HepG2 (cell line): ENCODE measurements at regions not wholly inside any gene's neighbourhood (a gene's known extent, or its start where the extent isn't known, plus 50 kb on each side); places are given as distances from the start of the nearest gene placed in this dataset.
A peak's percentile ranks its signal among the peaks of the same experiment; 100 is the strongest.

ENCODE experiments used
- ASH2L ChIP-seq: fragments of 300-600, 200-600 bp; sonication (generic); IDR thresholded peaks from 2 replicates; pipeline ENCODE4 v1.7.0; 2017; ENCODE audit warnings: low read depth, mild to moderate bottlenecking, moderate library complexity, mixed read lengths, low read length; ENCODE audit not compliant: insufficient read length
- BRD4 ChIP-seq: sonication (generic); formaldehyde crosslinking; IDR thresholded peaks from 2 replicates; pipeline ENCODE4 v1.4.0; 2020; ENCODE audit warnings: missing genetic modification reagents
- ELF1 ChIP-seq: sonication (generic); formaldehyde crosslinking; IDR thresholded peaks from 2 replicates; pipeline ENCODE4 v1.4.0; 2020; ENCODE audit warnings: missing genetic modification reagents
- ISL2 ChIP-seq: sonication (generic); formaldehyde crosslinking; IDR thresholded peaks from 2 replicates; pipeline ENCODE4 v1.5.0; 2020; ENCODE audit warnings: missing genetic modification reagents
- KDM5B ChIP-seq: sonication (generic); formaldehyde crosslinking; IDR thresholded peaks from 2 replicates; pipeline ENCODE4 v1.4.0; 2020; ENCODE audit warnings: missing genetic modification reagents, mild to moderate bottlenecking, borderline replicate concordance
- MED1 ChIP-seq: sonication (generic); formaldehyde crosslinking; IDR thresholded peaks from 2 replicates; pipeline ENCODE4 v1.4.0; 2020; ENCODE audit warnings: missing genetic modification reagents
- MTA1 ChIP-seq: sonication (generic); formaldehyde crosslinking; IDR thresholded peaks from 2 replicates; pipeline ENCODE4 v1.4.0; 2020; ENCODE audit warnings: missing genetic modification reagents, mild to moderate bottlenecking, borderline replicate concordance
- NFYB ChIP-seq: sonication (generic); formaldehyde crosslinking; IDR thresholded peaks from 2 replicates; pipeline ENCODE4 v1.4.0; 2020; ENCODE audit warnings: missing genetic modification reagents
- NR1H2 ChIP-seq: sonication (generic); formaldehyde crosslinking; IDR thresholded peaks from 2 replicates; pipeline ENCODE4 v1.8.1; 2022; ENCODE audit warnings: low read depth, missing genetic modification reagents, borderline replicate concordance
- NRL ChIP-seq: sonication (generic); formaldehyde crosslinking; IDR thresholded peaks from 2 replicates; pipeline ENCODE4 v1.5.0; 2020; ENCODE audit warnings: missing genetic modification reagents, mild to moderate bottlenecking, moderate library complexity, borderline replicate concordance
- SKI ChIP-seq: fragments of 450-650 bp; IDR thresholded peaks from one replicate; pipeline ENCODE4 v1.6.1; 2018; ENCODE audit warnings: mild to moderate bottlenecking; ENCODE audit not compliant: partially characterized antibody
- SRSF9 ChIP-seq: fragments of 200-400 bp; formaldehyde crosslinking; IDR thresholded peaks from 2 replicates; pipeline ENCODE4 v1.6.1; 2018; ENCODE audit warnings: borderline replicate concordance, mild to moderate bottlenecking, low read depth, low read length; ENCODE audit not compliant: insufficient read depth, poor library complexity, severe bottlenecking
- TEAD3 ChIP-seq: optimal IDR thresholded peaks from 2 replicates; pipeline ENCODE3; 2016; ENCODE audit warnings: borderline replicate concordance
- TMF1 ChIP-seq: sonication (generic); formaldehyde crosslinking; IDR thresholded peaks from 2 replicates; pipeline ENCODE4 v1.8.1; 2022; ENCODE audit warnings: low read depth, missing genetic modification reagents
- YY1 ChIP-seq: IDR thresholded peaks from 2 replicates; pipeline ENCODE4 v1.6.1; 2011; ENCODE audit warnings: low read length, low read depth, moderate library complexity, mild to moderate bottlenecking; ENCODE audit not compliant: insufficient read depth, insufficient replicate concordance
- ZBTB26 ChIP-seq: IDR thresholded peaks from 2 replicates; pipeline ENCODE4 v1.6.1; 2016; ENCODE audit warnings: missing compliant biosample characterization, missing genetic modification reagents, borderline replicate concordance
- ZBTB46 ChIP-seq: sonication (generic); formaldehyde crosslinking; IDR thresholded peaks from 2 replicates; pipeline ENCODE4 v1.4.0; 2020; ENCODE audit warnings: mild to moderate bottlenecking, missing genetic modification reagents, borderline replicate concordance
- ZFY ChIP-seq: sonication (generic); formaldehyde crosslinking; IDR thresholded peaks from 2 replicates; pipeline ENCODE4 v1.4.0; 2020; ENCODE audit warnings: missing genetic modification reagents
- ZKSCAN5 ChIP-seq: sonication (generic); formaldehyde crosslinking; IDR thresholded peaks from 2 replicates; pipeline ENCODE4 v1.5.1; 2020; ENCODE audit warnings: mild to moderate bottlenecking, missing genetic modification reagents
- ZNF121 ChIP-seq: sonication (generic); formaldehyde crosslinking; IDR thresholded peaks from 2 replicates; pipeline ENCODE4 v1.5.0; 2020; ENCODE audit warnings: mild to moderate bottlenecking, missing genetic modification reagents
- ZNF124 ChIP-seq: sonication (generic); formaldehyde crosslinking; IDR thresholded peaks from 2 replicates; pipeline ENCODE4 v1.4.0; 2020; ENCODE audit warnings: missing genetic modification reagents
- ZNF253 ChIP-seq: sonication (generic); formaldehyde crosslinking; IDR thresholded peaks from 2 replicates; pipeline ENCODE4 v1.8.0; 2022; ENCODE audit warnings: mild to moderate bottlenecking, missing genetic modification reagents, borderline replicate concordance
- ZNF75D ChIP-seq: sonication (generic); formaldehyde crosslinking; IDR thresholded peaks from 2 replicates; pipeline ENCODE4 v1.8.1; 2023; ENCODE audit warnings: missing genetic modification reagents, mild to moderate bottlenecking, borderline replicate concordance
- ZNF776 ChIP-seq: sonication (generic); formaldehyde crosslinking; IDR thresholded peaks from 2 replicates; pipeline ENCODE4 v1.4.0; 2020; ENCODE audit warnings: mild to moderate bottlenecking, missing genetic modification reagents

- peak; percentile 72; the same call in 1 of the 2 replicates for TF ChIP-seq ZNF776 (CRISPR knock-in tag)
- TF ChIP-seq TMF1: no peak
- TF ChIP-seq NRL (CRISPR knock-in tag): peak; percentile 37; the same call in 1 of the 2 replicates
- TF ChIP-seq YY1: peak; percentile 30
- TF ChIP-seq ZBTB26 (CRISPR knock-in tag): 0 out of 2 replicates have a peak, but pooled peaks have one; percentile 20
- 0 out of 2 replicates have a peak, but pooled peaks have one; percentile 30 for TF ChIP-seq ZNF253 (CRISPR knock-in tag)
- peak; percentile 99 for TF ChIP-seq NR1H2 (CRISPR knock-in tag)
- TF ChIP-seq MED1 (CRISPR knock-in tag): peak; percentile 18; the same call in 1 of the 2 replicates
- peak; percentile 42; the same call in 1 of the 2 replicates for TF ChIP-seq KDM5B (CRISPR knock-in tag)
- TF ChIP-seq TEAD3 (CRISPR knock-in tag): no peak
- TF ChIP-seq NFYB (CRISPR knock-in tag): no peak
- TF ChIP-seq ZNF124 (CRISPR knock-in tag): no peak
- 0 out of 2 replicates have a peak, but pooled peaks have one; percentile 38 for TF ChIP-seq ZNF75D (CRISPR knock-in tag)
- 0 out of 2 replicates have a peak, but pooled peaks have one; percentile 50 for TF ChIP-seq ZBTB46
- TF ChIP-seq MTA1 (CRISPR knock-in tag): peak; percentile 63; the same call in 1 of the 2 replicates
- TF ChIP-seq ASH2L: peak; percentile 69
- no peak for TF ChIP-seq SRSF9
- 0 out of 2 replicates have a peak, but pooled peaks have one; percentile 19 for TF ChIP-seq ELF1
- TF ChIP-seq ZNF121: no peak
- peak; percentile 43; the same call in 1 of the 2 replicates for TF ChIP-seq ZFY (CRISPR knock-in tag)
- TF ChIP-seq SKI: peak; percentile 88
- TF ChIP-seq ISL2 (CRISPR knock-in tag): peak; percentile 31; the same call in 1 of the 2 replicates
- no peak for TF ChIP-seq ZKSCAN5
- TF ChIP-seq BRD4 (CRISPR knock-in tag): no peak
Measured at GRCh38 chr9:104991144-104991953, 63.4 kb upstream of the ABCA1 start (continued).
